H1 (cell line): ENCODE measurements at regions not wholly inside any gene's neighbourhood (a gene's known extent, or its start where the extent isn't known, plus 50 kb on each side); places are given as distances from the start of the nearest gene placed in this dataset.

ENCODE experiments used
- CTCF ChIA-PET: fragments of 300-600 bp; sonication (Branson Sonifier 250); formaldehyde crosslinking; loops from one replicate; lab custom pipeline; 2021; ENCODE audit not compliant: partially characterized antibody; lab: Charles Lee
- POLR2A ChIA-PET: fragments of 300-600 bp; sonication (Branson Sonifier 250); formaldehyde crosslinking; loops from one replicate; lab custom pipeline; 2021; ENCODE audit warnings: inconsistent platforms; ENCODE audit not compliant: partially characterized antibody; lab: Charles Lee
- DNase-seq, 2 experiments: peaks; one replicate each; pipeline versions ENCODE4 v3.0.0 to v3.0.0-alpha.2; 2010 to 2022; ENCODE audit warnings: low spot score in 2 of 2, low read depth in 1 of 2, mixed read lengths in 1 of 2
- FAIRE-seq: peaks from 2 replicates; lab custom pipeline; 2011; peaks lifted over from hg19 to GRCh38; lab: Jason Lieb, UNC
- H2AFZ ChIP-seq: 2 replicates; pipeline ENCODE4 v1.8.1; 2012; ENCODE audit warnings: low read length, inconsistent platforms
- H2AK5ac ChIP-seq: 2 replicates; pipeline ENCODE4 v1.6.1; 2013; ENCODE audit warnings: low read depth, low read length
- H2BK120ac ChIP-seq: replicated peaks from 2 replicates; pipeline ENCODE3; 2013; ENCODE audit warnings: low read depth, low read length, inconsistent platforms
- H2BK12ac ChIP-seq: 2 replicates; pipeline ENCODE4 v1.6.1; 2013; ENCODE audit warnings: low read depth, low read length
- H2BK15ac ChIP-seq: 2 replicates; pipeline ENCODE4 v1.6.1; 2013; ENCODE audit warnings: low read length
- H2BK20ac ChIP-seq: 2 replicates; pipeline ENCODE4 v1.6.1; 2013; ENCODE audit warnings: low read length
- H2BK5ac ChIP-seq: 2 replicates; pipeline ENCODE4 v1.6.1; 2013; ENCODE audit warnings: low read depth, low read length
- H3K14ac ChIP-seq: 2 replicates; pipeline ENCODE4 v1.6.1; 2013; ENCODE audit warnings: inconsistent platforms; ENCODE audit not compliant: insufficient read length
- H3K18ac ChIP-seq: 2 replicates; pipeline ENCODE4 v1.6.1; 2013; ENCODE audit warnings: low read length; ENCODE audit errors: extremely low read depth
- H3K23ac ChIP-seq: 2 replicates; pipeline ENCODE4 v1.6.1; 2013; ENCODE audit warnings: inconsistent platforms; ENCODE audit not compliant: insufficient read length
- H3K23me2 ChIP-seq: 2 replicates; pipeline ENCODE4 v1.6.1; 2013; ENCODE audit warnings: low read depth, low read length
- H3K27ac ChIP-seq: 2 replicates; pipeline ENCODE4 v1.6.1; 2011; ENCODE audit warnings: low read depth, low read length, inconsistent platforms
- H3K27me3 ChIP-seq, 4 experiments: replicated peaks in 1 of 4; 1 replicate in 1 of 4; 2 replicates in 3 of 4; pipeline versions ENCODE4 v1.6.1 to v1.8.1; 2011 to 2013; ENCODE audit warnings: low read length in 3 of 4, mild to moderate bottlenecking in 3 of 4, inconsistent platforms in 2 of 4, mixed read lengths in 2 of 4, moderate library complexity in 1 of 4; ENCODE audit not compliant: control insufficient read depth in 3 of 4, insufficient read depth in 3 of 4; ENCODE audit errors: extremely low read depth in 1 of 4
- H3K36me3 ChIP-seq, 4 experiments: 2 replicates each; pipeline versions ENCODE4 v1.6.1 to v1.8.1; 2011 to 2013; ENCODE audit warnings: mild to moderate bottlenecking in 4 of 4, low read length in 3 of 4, moderate library complexity in 2 of 4, control low read depth in 1 of 4, inconsistent platforms in 1 of 4; ENCODE audit not compliant: insufficient read depth in 4 of 4, control insufficient read depth in 2 of 4
- H3K4ac ChIP-seq: replicated peaks from 2 replicates; pipeline ENCODE3; 2013; ENCODE audit warnings: low read length, low read depth, mixed read lengths, inconsistent platforms; ENCODE audit not compliant: insufficient read length
- H3K4me1 ChIP-seq, 4 experiments: replicated peaks in 1 of 4; 1 replicate in 1 of 4; 2 replicates in 3 of 4; pipeline versions ENCODE4 v1.6.1 to v1.8.1; 2011 to 2013; ENCODE audit warnings: low read length in 3 of 4, inconsistent platforms in 2 of 4, mixed read lengths in 1 of 4; ENCODE audit not compliant: insufficient read depth in 4 of 4, control insufficient read depth in 3 of 4
- H3K4me2 ChIP-seq, 2 experiments: 2 replicates each; pipeline versions ENCODE4 v1.6.1 to v1.8.1; 2011 to 2013; ENCODE audit warnings: low read depth in 2 of 2, low read length in 2 of 2, control low read depth in 1 of 2, inconsistent platforms in 1 of 2, mild to moderate bottlenecking in 1 of 2; ENCODE audit not compliant: insufficient read depth in 1 of 2
- H3K4me3 ChIP-seq, 4 experiments: fragments of 200-600, 300-600 bp in 1 of 4; sonication (generic), shearing (Covaris generic), sonication (Bioruptor Twin) in 1 of 4; 2 replicates each; pipeline versions ENCODE4 v1.5.1 to v1.8.1; 2011 to 2016; ENCODE audit warnings: low read length in 4 of 4, low read depth in 3 of 4, control low read depth in 2 of 4, inconsistent platforms in 2 of 4, mild to moderate bottlenecking in 2 of 4, mixed read lengths in 1 of 4, moderate library complexity in 1 of 4; ENCODE audit not compliant: insufficient read depth in 2 of 4; ENCODE audit errors: extremely low read depth in 1 of 4
- H3K56ac ChIP-seq: replicated peaks from 2 replicates; pipeline ENCODE3; 2013; ENCODE audit warnings: low read depth, mild to moderate bottlenecking, mixed read lengths, low read length, inconsistent platforms; ENCODE audit not compliant: insufficient read length
- H3K79me1 ChIP-seq: 2 replicates; pipeline ENCODE4 v1.6.1; 2013; ENCODE audit warnings: low read depth, low read length, control low read depth
- H3K79me2 ChIP-seq, 2 experiments: 2 replicates each; pipeline versions ENCODE4 v1.6.1 to v1.8.1; 2012 to 2013; ENCODE audit warnings: low read length in 2 of 2, mild to moderate bottlenecking in 2 of 2, inconsistent platforms in 1 of 2; ENCODE audit not compliant: insufficient read depth in 2 of 2, control insufficient read depth in 1 of 2
- H3K9ac ChIP-seq, 4 experiments: replicated peaks in 1 of 4; 1 replicate in 1 of 4; 2 replicates in 3 of 4; pipeline versions ENCODE4 v1.6.1 to v1.8.1; 2011 to 2013; ENCODE audit warnings: low read depth in 3 of 4, low read length in 3 of 4, control low read depth in 2 of 4, mild to moderate bottlenecking in 2 of 4, moderate library complexity in 2 of 4, inconsistent platforms in 1 of 4; ENCODE audit errors: extremely low read depth in 1 of 4
- H3K9me3 ChIP-seq, 2 experiments: 2 replicates each; pipeline versions ENCODE4 v1.6.1 to v1.8.1; 2012 to 2013; ENCODE audit warnings: mild to moderate bottlenecking in 2 of 2, moderate library complexity in 2 of 2, control low read depth in 1 of 2, inconsistent platforms in 1 of 2, low read depth in 1 of 2, low read length in 1 of 2, mixed read lengths in 1 of 2; ENCODE audit not compliant: insufficient read depth in 2 of 2
- H4K20me1 ChIP-seq, 2 experiments: replicated peaks in 1 of 2; 2 replicates each; pipeline versions ENCODE3 to v1.8.1; 2011 to 2013; ENCODE audit warnings: inconsistent platforms in 2 of 2, low read length in 2 of 2, mild to moderate bottlenecking in 1 of 2; ENCODE audit not compliant: insufficient read depth in 2 of 2, control insufficient read depth in 1 of 2
- H4K5ac ChIP-seq: 2 replicates; pipeline ENCODE4 v1.6.1; 2013; ENCODE audit warnings: low read length, low read depth, mixed read lengths, inconsistent platforms; ENCODE audit not compliant: insufficient read length
- H4K8ac ChIP-seq: 2 replicates; pipeline ENCODE4 v1.8.0; 2013; ENCODE audit warnings: mild to moderate bottlenecking, moderate library complexity, low read length, inconsistent platforms; ENCODE audit not compliant: insufficient read depth; ENCODE audit errors: extremely low read depth
- H4K91ac ChIP-seq: replicated peaks from 2 replicates; pipeline ENCODE3; 2013; ENCODE audit warnings: low read length, mixed read lengths, inconsistent platforms; ENCODE audit not compliant: insufficient read length
- CBX8 ChIP-seq: fragments of 300-800, 300-1000 bp; sonication (generic); IDR thresholded peaks from 2 replicates; pipeline ENCODE4 v1.7.1; 2016; ENCODE audit warnings: low read depth, low read length, borderline replicate concordance
- CTCF ChIP-seq, 3 experiments: IDR thresholded peaks; 1 replicate in 2 of 3; 2 replicates in 1 of 3; pipeline versions ENCODE4 v1.5.1 to v1.6.1; 2011; ENCODE audit warnings: low read length in 3 of 3, mild to moderate bottlenecking in 3 of 3, inconsistent platforms in 2 of 3, low read depth in 1 of 3, moderate library complexity in 1 of 3; ENCODE audit not compliant: insufficient read depth in 1 of 3; ENCODE audit errors: control extremely low read depth in 1 of 3
- JUND ChIP-seq: IDR thresholded peaks from 2 replicates; pipeline ENCODE4 v1.6.1; 2011; ENCODE audit warnings: mild to moderate bottlenecking, improper control_type of control experiment, low read length
- KDM4A ChIP-seq: IDR thresholded peaks from one replicate; pipeline ENCODE4 v1.7.1; 2012; ENCODE audit warnings: low read depth, mild to moderate bottlenecking, moderate library complexity, low read length, inconsistent platforms; ENCODE audit not compliant: severe bottlenecking
- RBBP5 ChIP-seq: IDR thresholded peaks from 2 replicates; pipeline ENCODE4 v1.7.1; 2012; ENCODE audit warnings: low read depth, mild to moderate bottlenecking, inconsistent platforms, low read length, moderate library complexity, borderline replicate concordance
- RNF2 ChIP-seq: fragments of 200-900, 300-1000 bp; sonication (generic); IDR thresholded peaks from 2 replicates; pipeline ENCODE4 v1.7.1; 2016; ENCODE audit warnings: borderline replicate concordance, low read depth, mild to moderate bottlenecking, antibody characterized with exemption, low read length; ENCODE audit not compliant: poor library complexity, severe bottlenecking; ENCODE audit errors: missing control alignments
- RXRA ChIP-seq: IDR thresholded peaks from 2 replicates; pipeline ENCODE4 v1.6.1; 2011; ENCODE audit warnings: low read depth, mild to moderate bottlenecking, low read length, moderate library complexity; ENCODE audit not compliant: insufficient read depth
- SAP30 ChIP-seq: fragments of 300-600 bp; sonication (generic); IDR thresholded peaks from 2 replicates; pipeline ENCODE4 v1.7.1; 2012; ENCODE audit warnings: low read length, moderate library complexity, mild to moderate bottlenecking, inconsistent platforms; ENCODE audit not compliant: insufficient read depth, insufficient replicate concordance
- SIX5 ChIP-seq: IDR thresholded peaks from 2 replicates; pipeline ENCODE4 v1.6.1; 2011; ENCODE audit warnings: mild to moderate bottlenecking, low read depth, low read length
- SP2 ChIP-seq: IDR thresholded peaks from 2 replicates; pipeline ENCODE4 v1.6.1; 2012; ENCODE audit warnings: mild to moderate bottlenecking, low read length, inconsistent platforms
- WGBS, 2 experiments: shearing (Covaris generic) in 1 of 2; methylation state at CpG; one replicate each; pipeline versions ENCODE4 v1.1.6 to v1.1.7; 2013 to 2015; ENCODE audit warnings: low lambda C conversion rate in 2 of 2, mixed read lengths in 2 of 2, inconsistent platforms in 1 of 2, low coverage in 1 of 2, missing lambda C conversion rate in 1 of 2; ENCODE audit not compliant: insufficient replicate concordance in 2 of 2, insufficient coverage in 1 of 2, insufficient read length in 1 of 2; ENCODE audit errors: extremely low coverage in 1 of 2, missing lambda C conversion rate in 1 of 2; 5-methylcytosine and 5-hydroxymethylcytosine counted together

DNA sequence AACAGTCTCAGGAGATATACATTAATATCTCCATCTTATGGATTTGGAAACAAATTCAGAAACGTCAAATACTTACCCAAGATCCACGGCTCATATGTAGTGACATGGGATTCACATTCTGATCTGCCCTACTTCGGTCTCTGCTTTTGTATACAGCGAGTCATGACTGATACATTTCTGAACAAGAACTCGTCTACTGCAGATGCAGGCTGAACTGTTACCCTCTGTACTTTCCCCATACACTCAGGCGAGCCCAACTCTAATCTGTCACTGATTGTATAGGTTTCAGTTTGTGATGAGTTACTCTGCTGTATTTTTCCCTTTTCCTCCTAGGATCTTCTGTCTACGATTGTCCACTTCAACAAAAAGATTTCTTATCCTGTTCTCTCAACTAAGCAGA is 441.6 kb downstream of the CCDC91 start:
- H4K5ac ChIP-seq = no peak overlapping the region
- H2BK12ac ChIP-seq = no peak overlapping the region
- TF ChIP-seq CBX8 (no peak), JUND (no peak), SAP30 (no peak), CTCF (IDR thresholded peaks at IDR 0.05; ENCODE audit: control extremely low read depth in 1 of 3, insufficient read depth in 1 of 3, low read depth in 1 of 3, low read length in 3 of 3) (no peak), SIX5 (no peak), RNF2 (no peak), KDM4A (no peak), SP2 (no peak), RBBP5 (no peak), RXRA (no peak)
- H3K4ac ChIP-seq = no peak overlapping the region
- no peak overlapping the region for H3K27ac ChIP-seq
- H4K91ac ChIP-seq = no peak overlapping the region
- H2BK5ac ChIP-seq = no peak overlapping the region
- no peak overlapping the region for H3K18ac ChIP-seq
- H3K9me3 ChIP-seq = no peaks in the 10 kb centered on the region
- no peaks in the 10 kb centered on the region for H3K23me2 ChIP-seq
- CTCF ChIA-PET = no interaction called here
- H3K27me3 ChIP-seq = no peaks in the 10 kb centered on the region
- no peak overlapping the region for H3K14ac ChIP-seq
- H3K9ac ChIP-seq = no peak overlapping the region
- no peak overlapping the region for H3K56ac ChIP-seq
- H3K4me1 ChIP-seq = no peaks in the 10 kb centered on the region
- 90% methylated on average over 7 of the region's 7 CpGs; no CpG with 5 or more reads in 1 of the 2 experiments for WGBS, 2 experiments
- no peaks in the 10 kb centered on the region for H4K20me1 ChIP-seq
- no peak overlapping the region for H2BK15ac ChIP-seq
- no peak overlapping the region for H2AK5ac ChIP-seq
- H2BK20ac ChIP-seq = no peak overlapping the region
- POLR2A ChIA-PET = no interaction called here
- H4K8ac ChIP-seq = no peak overlapping the region
- no peaks in the 10 kb centered on the region for H3K36me3 ChIP-seq
- H3K79me2 ChIP-seq = no peaks in the 10 kb centered on the region
- no peak overlapping the region for H2BK120ac ChIP-seq
- no peak overlapping the region for H3K23ac ChIP-seq
- no peaks in the 10 kb centered on the region for H3K79me1 ChIP-seq
- no peak overlapping the region for H2AFZ ChIP-seq
- DNase-seq = no peak
- no peak for FAIRE-seq
- H3K4me3 ChIP-seq = no peak overlapping the region
- H3K4me2 ChIP-seq = no peak overlapping the region
